Activated T-helper 1 cell treated with anti-CD3 and anti-CD28 coated beads, Interleukin-12 subunit alpha, Interleukin-12 subunit beta, Interleukin-2, Interleukin-4 antibody, amounts not matched to agents 30 ng/mL and 10 ng/mL and 1 ng/mL, durations not matched to agents 14 hours and 24 hours and 36 hours (primary cell): ENCODE measurements at regions not wholly inside any gene's neighbourhood (a gene's known extent, or its start where the extent isn't known, plus 50 kb on each side); places are given as distances from the start of the nearest gene placed in this dataset.
A peak's percentile ranks its signal among the peaks of the same experiment; 100 is the strongest.

Experiments used
- DNase-seq: peaks from one replicate; pipeline ENCODE4 v3.0.0; 2021; ENCODE audit warnings: low spot score
- H3K27ac Mint-ChIP-seq: one replicate; pipeline ENCODE4 v1.8.0; 2021; ENCODE audit warnings: mild to moderate bottlenecking, mixed read lengths
- H3K27me3 Mint-ChIP-seq: one replicate; pipeline ENCODE4 v1.8.0; 2022; ENCODE audit warnings: mild to moderate bottlenecking, moderate library complexity, mixed read lengths; ENCODE audit not compliant: insufficient read depth
- H3K36me3 Mint-ChIP-seq: one replicate; pipeline ENCODE4 v1.8.0; 2021; ENCODE audit warnings: low read depth, mixed read lengths
- H3K4me1 Mint-ChIP-seq: one replicate; pipeline ENCODE4 v1.8.0; 2021; ENCODE audit warnings: low read depth, mixed read lengths
- H3K4me3 Mint-ChIP-seq: one replicate; pipeline ENCODE4 v1.8.0; 2021; ENCODE audit warnings: mild to moderate bottlenecking, moderate library complexity, mixed read lengths
- H3K9me3 Mint-ChIP-seq: one replicate; pipeline ENCODE4 v1.8.0; 2021; ENCODE audit warnings: mixed read lengths
- intact Hi-C: fragments of 100-400 bp; cut with micrococcal nuclease; formaldehyde crosslinking; loops from one replicate; pipeline ENCODE4 v1.15.1; 2024

- intact Hi-C loops: no loop called here
- Mint-ChIP-seq H3K9me3 (no peaks in the 10 kb centered on the region), H3K4me3 (no peak overlapping the region), H3K27me3 (peaks cover 9% of the 10 kb centered on the region), H3K36me3 (no peaks in the 10 kb centered on the region), H3K4me1 (peaks cover 5% of the 10 kb centered on the region), H3K27ac (no peak overlapping the region)
- no peak for DNase-seq
Measured at GRCh38 chr12:111066744-111067437, 146.5 kb upstream of the MYL2 start.

GRCh38 chr12:111064982-111065381 is 144.6 kb upstream of the MYL2 start:
- H3K9me3 Mint-ChIP-seq: no peaks in the 10 kb centered on the region
- intact Hi-C loops: no loop called here
- H3K27ac Mint-ChIP-seq: no peak overlapping the region
- H3K36me3 Mint-ChIP-seq: no peaks in the 10 kb centered on the region
- H3K4me3 Mint-ChIP-seq: no peak overlapping the region
- H3K27me3 Mint-ChIP-seq: peaks cover 5% of the 10 kb centered on the region
- H3K4me1 Mint-ChIP-seq: peaks cover 5% of the 10 kb centered on the region
- DNase-seq: no peak

- H3K9me3 Mint-ChIP-seq: no peaks in the 10 kb centered on the region
- DNase-seq: no peak
- H3K36me3 Mint-ChIP-seq: no peaks in the 10 kb centered on the region
- H3K27ac Mint-ChIP-seq: no peak overlapping the region
- intact Hi-C loops: no loop called here
- H3K4me3 Mint-ChIP-seq: no peak overlapping the region
- H3K27me3 Mint-ChIP-seq: peaks cover 5% of the 10 kb centered on the region
- peaks cover 5% of the 10 kb centered on the region for H3K4me1 Mint-ChIP-seq
Measured at GRCh38 chr12:111064154-111064553, 143.8 kb upstream of the MYL2 start.

- Mint-ChIP-seq H3K4me3 (no peak overlapping the region), H3K36me3 (no peaks in the 10 kb centered on the region), H3K27ac (no peak overlapping the region), H3K9me3 (no peaks in the 10 kb centered on the region), H3K4me1 (peaks cover 7% of the 10 kb centered on the region), H3K27me3 (peaks cover 5% of the 10 kb centered on the region)
- intact Hi-C loops: no loop called here
- no peak for DNase-seq
Measured at GRCh38 chr12:111063295-111064026, 143.1 kb upstream of the MYL2 start.

- Mint-ChIP-seq H3K9me3 (peaks cover 18% of the 10 kb centered on the region), H3K27me3 (peaks cover 3% of the 10 kb centered on the region), H3K4me3 (no peak overlapping the region), H3K36me3 (peaks cover 14% of the 10 kb centered on the region), H3K27ac (peak overlapping the region; percentile 98), H3K4me1 (peaks cover 28% of the 10 kb centered on the region)
- intact Hi-C loops: no loop called here
- no peak for DNase-seq
Measured at GRCh38 chr12:111057701-111058425, 137.5 kb upstream of the MYL2 start.

- H3K27ac Mint-ChIP-seq: peak overlapping the region; percentile 98
- H3K36me3 Mint-ChIP-seq: peaks cover 14% of the 10 kb centered on the region
- H3K27me3 Mint-ChIP-seq: no peaks in the 10 kb centered on the region
- H3K4me3 Mint-ChIP-seq: peak overlapping the region; percentile 7
- H3K4me1 Mint-ChIP-seq: peaks cover 28% of the 10 kb centered on the region
- peak; percentile 54 for DNase-seq
- peaks cover 18% of the 10 kb centered on the region for H3K9me3 Mint-ChIP-seq
- intact Hi-C loops: no loop called here
Measured at GRCh38 chr12:111056618-111057521, 136.5 kb upstream of the MYL2 start.

- H3K27ac Mint-ChIP-seq: peak overlapping the region; percentile 98
Measured at GRCh38 chr12:111055181-111055880, 135.0 kb upstream of the MYL2 start.

GRCh38 chr12:111048991-111049390 is 128.6 kb upstream of the MYL2 start:
- Mint-ChIP-seq H3K27me3 (peaks cover 2% of the 10 kb centered on the region), H3K27ac (no peak overlapping the region), H3K9me3 (no peaks in the 10 kb centered on the region), H3K4me1 (no peaks in the 10 kb centered on the region), H3K36me3 (no peaks in the 10 kb centered on the region), H3K4me3 (no peak overlapping the region)
- no peak for DNase-seq
- intact Hi-C loops: no loop called here

More at GRCh38 chr12:111055181-111055880, 135.0 kb upstream of the MYL2 start:
- Mint-ChIP-seq H3K36me3 (peaks cover 14% of the 10 kb centered on the region), H3K4me1 (peaks cover 28% of the 10 kb centered on the region), H3K9me3 (peaks cover 18% of the 10 kb centered on the region), H3K27me3 (no peaks in the 10 kb centered on the region), H3K4me3 (no peak overlapping the region)
- no peak for DNase-seq
- intact Hi-C loops: no loop called here

- Mint-ChIP-seq H3K27ac (no peak overlapping the region), H3K27me3 (peaks cover 2% of the 10 kb centered on the region), H3K4me3 (no peak overlapping the region), H3K36me3 (no peaks in the 10 kb centered on the region), H3K4me1 (no peaks in the 10 kb centered on the region), H3K9me3 (no peaks in the 10 kb centered on the region)
- no peak for DNase-seq
- intact Hi-C loops: no loop called here
Measured at GRCh38 chr12:111046896-111047295, 126.5 kb upstream of the MYL2 start.

GRCh38 chr12:111045941-111046340 is 125.6 kb upstream of the MYL2 start:
- DNase-seq: no peak
- H3K4me3 Mint-ChIP-seq: no peak overlapping the region
- H3K36me3 Mint-ChIP-seq: no peaks in the 10 kb centered on the region
- H3K27ac Mint-ChIP-seq: no peak overlapping the region
- peaks cover 2% of the 10 kb centered on the region for H3K27me3 Mint-ChIP-seq
- intact Hi-C loops: no loop called here
- no peaks in the 10 kb centered on the region for H3K9me3 Mint-ChIP-seq
- no peaks in the 10 kb centered on the region for H3K4me1 Mint-ChIP-seq

- H3K27ac Mint-ChIP-seq: no peak overlapping the region
Measured at GRCh38 chr12:111041091-111041490, 120.7 kb upstream of the MYL2 start.

GRCh38 chr12:111040690-111041089 is 120.3 kb upstream of the MYL2 start:
- Mint-ChIP-seq H3K27ac (no peak overlapping the region), H3K4me3 (no peak overlapping the region), H3K9me3 (no peaks in the 10 kb centered on the region), H3K36me3 (no peaks in the 10 kb centered on the region), H3K27me3 (peaks cover 38% of the 10 kb centered on the region), H3K4me1 (peaks cover 8% of the 10 kb centered on the region)
- intact Hi-C loops: no loop called here
- DNase-seq: no peak

More at GRCh38 chr12:111041091-111041490, 120.7 kb upstream of the MYL2 start:
- intact Hi-C loops: no loop called here
- Mint-ChIP-seq H3K27me3 (peaks cover 34% of the 10 kb centered on the region), H3K36me3 (no peaks in the 10 kb centered on the region), H3K4me1 (peaks cover 4% of the 10 kb centered on the region), H3K9me3 (no peaks in the 10 kb centered on the region), H3K4me3 (no peak overlapping the region)
- no peak for DNase-seq
